AG09319 (cell line): ENCODE measurements at regions not wholly inside any gene's neighbourhood (a gene's known extent, or its start where the extent isn't known, plus 50 kb on each side); places are given as distances from the start of the nearest gene placed in this dataset.

Source experiments
- DNase-seq: peaks from one replicate; pipeline ENCODE4 v3.0.0-alpha.2; 2010; ENCODE audit warnings: low read depth; ENCODE audit errors: extremely low read depth
- TF ChIP-seq, protein P1 (sequence below): IDR thresholded peaks from 2 replicates; pipeline ENCODE4 v1.5.1; 2011; ENCODE audit warnings: low read depth, mild to moderate bottlenecking, inconsistent platforms, low read length, moderate library complexity

DNA sequence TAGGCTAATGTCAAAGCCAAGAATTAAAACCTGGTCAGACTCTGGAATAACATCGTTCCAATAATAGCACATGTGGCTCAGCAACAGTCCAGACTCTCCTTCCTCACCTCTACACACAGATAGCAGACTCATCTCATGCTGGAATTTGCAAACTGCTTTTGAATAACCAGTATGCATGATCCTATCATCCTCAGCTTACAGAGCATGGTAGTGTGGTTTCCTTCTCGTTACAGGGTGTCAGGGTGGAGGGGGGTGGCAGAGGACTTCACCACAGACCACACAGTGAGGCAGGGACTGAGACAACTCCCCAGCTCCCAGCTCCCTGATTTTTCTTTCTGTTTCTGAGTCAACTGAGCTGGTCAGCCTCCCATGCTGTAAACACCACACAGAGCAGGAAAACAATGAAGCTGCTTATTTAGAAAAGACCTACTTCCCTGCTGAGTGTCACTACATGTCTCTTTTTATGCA, 101.6 kb downstream of the RPL22L1 start:
- DNase-seq: no peak

DNA sequence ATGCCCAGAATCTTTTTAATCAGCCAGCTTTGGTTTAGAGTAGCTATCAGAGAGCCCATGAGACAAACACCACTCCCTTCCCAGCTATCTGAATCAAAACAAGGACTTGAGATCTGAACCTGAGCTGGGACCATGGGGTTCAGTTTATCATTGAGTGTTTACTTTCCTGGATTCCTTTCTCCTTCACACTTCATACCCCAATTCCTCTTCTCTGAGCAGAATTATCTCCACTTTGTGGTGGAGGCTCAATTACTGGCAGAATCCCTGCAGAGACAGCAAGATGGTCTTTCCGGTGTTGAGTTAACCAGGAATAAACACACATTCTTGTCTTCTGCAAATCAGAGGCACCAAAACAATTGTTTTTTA, 102.4 kb downstream of the RPL22L1 start:
- TF ChIP-seq, protein P1, sequence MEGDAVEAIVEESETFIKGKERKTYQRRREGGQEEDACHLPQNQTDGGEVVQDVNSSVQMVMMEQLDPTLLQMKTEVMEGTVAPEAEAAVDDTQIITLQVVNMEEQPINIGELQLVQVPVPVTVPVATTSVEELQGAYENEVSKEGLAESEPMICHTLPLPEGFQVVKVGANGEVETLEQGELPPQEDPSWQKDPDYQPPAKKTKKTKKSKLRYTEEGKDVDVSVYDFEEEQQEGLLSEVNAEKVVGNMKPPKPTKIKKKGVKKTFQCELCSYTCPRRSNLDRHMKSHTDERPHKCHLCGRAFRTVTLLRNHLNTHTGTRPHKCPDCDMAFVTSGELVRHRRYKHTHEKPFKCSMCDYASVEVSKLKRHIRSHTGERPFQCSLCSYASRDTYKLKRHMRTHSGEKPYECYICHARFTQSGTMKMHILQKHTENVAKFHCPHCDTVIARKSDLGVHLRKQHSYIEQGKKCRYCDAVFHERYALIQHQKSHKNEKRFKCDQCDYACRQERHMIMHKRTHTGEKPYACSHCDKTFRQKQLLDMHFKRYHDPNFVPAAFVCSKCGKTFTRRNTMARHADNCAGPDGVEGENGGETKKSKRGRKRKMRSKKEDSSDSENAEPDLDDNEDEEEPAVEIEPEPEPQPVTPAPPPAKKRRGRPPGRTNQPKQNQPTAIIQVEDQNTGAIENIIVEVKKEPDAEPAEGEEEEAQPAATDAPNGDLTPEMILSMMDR: no peak
- no peak for DNase-seq

More for the DNA sequence above, 101.6 kb downstream of the RPL22L1 start:
- TF ChIP-seq, protein P1: no peak

GRCh38 chr3:170766823-170767575, 103.0 kb downstream of the RPL22L1 start:
- no peak for DNase-seq
- TF ChIP-seq, protein P1: no peak

GRCh38 chr3:170766253-170766652, 103.7 kb downstream of the RPL22L1 start:
- TF ChIP-seq, protein P1: no peak
- no peak for DNase-seq

DNA sequence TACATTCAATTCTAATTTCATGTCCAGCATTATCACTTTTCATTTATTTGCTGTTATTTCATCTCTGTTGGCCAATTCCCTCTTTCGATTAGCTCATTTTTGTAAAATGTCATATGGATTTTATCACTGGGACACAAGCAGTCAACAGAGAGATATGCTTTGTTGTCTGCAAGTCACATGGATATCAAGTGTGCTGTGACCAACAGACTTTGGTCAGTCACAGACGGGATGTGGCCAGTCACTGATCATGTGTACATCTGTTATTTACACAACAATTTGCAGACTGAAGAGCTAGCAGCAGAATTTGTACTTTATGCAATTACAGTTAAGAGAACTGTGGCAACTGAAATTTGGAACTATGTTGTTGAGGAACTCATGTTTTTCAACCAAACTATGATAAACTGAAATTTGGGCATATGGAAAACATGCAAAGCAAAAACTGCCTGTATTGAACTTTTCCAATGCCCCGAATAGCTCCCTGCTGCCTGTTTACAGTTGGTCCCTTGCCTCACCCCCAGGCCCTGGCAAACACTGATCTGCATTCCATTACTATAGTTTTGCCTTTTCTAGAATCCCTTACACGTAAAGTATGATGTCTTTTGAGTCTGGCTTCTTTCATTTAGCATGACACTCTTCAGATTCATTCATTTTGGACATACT, 104.4 kb downstream of the RPL22L1 start:
- DNase-seq: no peak
- TF ChIP-seq, protein P1: no peak

- no peak for DNase-seq
- TF ChIP-seq, protein P1: no peak
Measured at GRCh38 chr3:170764017-170764416, 106.0 kb downstream of the RPL22L1 start.

DNA sequence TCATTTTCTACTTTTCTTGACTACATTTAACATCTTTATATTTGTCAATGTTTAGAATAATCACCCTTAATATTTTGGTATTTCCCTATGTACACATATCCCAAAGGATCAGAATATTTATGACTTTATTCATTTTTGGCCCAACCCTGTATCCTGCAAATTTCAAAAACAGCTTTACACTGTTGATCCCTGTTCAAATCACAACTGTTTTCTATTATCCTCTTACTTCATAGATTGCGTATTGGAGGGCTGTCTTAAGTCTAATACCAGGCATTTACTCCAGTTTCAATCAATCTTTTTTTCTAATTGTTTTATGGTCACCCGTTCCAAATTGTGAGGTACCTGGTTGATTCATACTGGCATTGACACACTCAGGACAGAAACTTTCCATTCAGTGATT, 107.9 kb downstream of the RPL22L1 start:
- TF ChIP-seq, protein P1: no peak
- DNase-seq: no peak
